Chondrocyte (in vitro differentiated cells): ENCODE measurements at regions not wholly inside any gene's neighbourhood (a gene's known extent, or its start where the extent isn't known, plus 50 kb on each side); places are given as distances from the start of the nearest gene placed in this dataset.
"Not testable (repeated sequence)": the region's sequence is repeated elsewhere in the genome, so short reads cannot be mapped to it uniquely, and the experiment has no call there.

ENCODE experiments used
- DNase-seq: peaks from one replicate; pipeline ENCODE4 v3.0.0; 2021; ENCODE audit warnings: mixed read lengths, low spot score
- H3K27ac Mint-ChIP-seq: one replicate; pipeline ENCODE4 v1.8.0; 2021; ENCODE audit warnings: mild to moderate bottlenecking, moderate library complexity, mixed read lengths; ENCODE audit not compliant: unreplicated experiment
- H3K27me3 Mint-ChIP-seq: 2 replicates; pipeline ENCODE4 v1.8.0; 2021; ENCODE audit warnings: low read depth, mixed read lengths
- H3K36me3 Mint-ChIP-seq: 2 replicates; pipeline ENCODE4 v1.8.0; 2021; ENCODE audit warnings: low read depth, mixed read lengths
- H3K4me1 Mint-ChIP-seq: 2 replicates; pipeline ENCODE4 v1.8.0; 2021; ENCODE audit warnings: low read depth, mild to moderate bottlenecking, mixed read lengths
- H3K4me3 Mint-ChIP-seq: one replicate; pipeline ENCODE4 v1.8.0; 2021; ENCODE audit warnings: mild to moderate bottlenecking, moderate library complexity, mixed read lengths; ENCODE audit not compliant: unreplicated experiment
- H3K9me3 Mint-ChIP-seq: 2 replicates; pipeline ENCODE4 v1.8.0; 2021; ENCODE audit warnings: low read depth, mixed read lengths
- CTCF ChIP-seq: fragments of 200-600 bp; sonication (generic); IDR thresholded peaks from 2 replicates; pipeline ENCODE4 v1.5.0; 2021; ENCODE audit warnings: antibody characterized with exemption, mild to moderate bottlenecking, moderate library complexity

- no peak for TF ChIP-seq CTCF
- Mint-ChIP-seq H3K36me3 (no peaks in the 10 kb centered on the region), H3K27me3 (peaks cover 2% of the 10 kb centered on the region), H3K9me3 (no peaks in the 10 kb centered on the region), H3K4me3 (no peak overlapping the region), H3K4me1 (no peaks in the 10 kb centered on the region), H3K27ac (no peak overlapping the region)
- DNase-seq = no peak
Measured at GRCh38 chr7:9324513-9324912, 891.1 kb downstream of the NXPH1 start.

GRCh38 chr7:9328296-9328695 lies 894.9 kb downstream of the NXPH1 start:
- no peaks in the 10 kb centered on the region for H3K36me3 Mint-ChIP-seq
- TF ChIP-seq CTCF = no peak
- H3K27me3 Mint-ChIP-seq = peaks cover 2% of the 10 kb centered on the region
- H3K4me1 Mint-ChIP-seq = no peaks in the 10 kb centered on the region
- H3K27ac Mint-ChIP-seq = no peak overlapping the region
- no peaks in the 10 kb centered on the region for H3K9me3 Mint-ChIP-seq
- DNase-seq = no peak
- H3K4me3 Mint-ChIP-seq = no peak overlapping the region

GRCh38 chr7:9349625-9350024 lies 916.2 kb downstream of the NXPH1 start:
- Mint-ChIP-seq H3K27ac (no peak overlapping the region), H3K36me3 (no peaks in the 10 kb centered on the region), H3K4me1 (no peaks in the 10 kb centered on the region), H3K4me3 (no peak overlapping the region), H3K27me3 (no peaks in the 10 kb centered on the region), H3K9me3 (peaks cover 4% of the 10 kb centered on the region)
- TF ChIP-seq CTCF = no peak
- DNase-seq = no peak

- no peak for TF ChIP-seq CTCF
- no peak for DNase-seq
- H3K27me3 Mint-ChIP-seq = no peaks in the 10 kb centered on the region
- H3K4me1 Mint-ChIP-seq = peaks cover 19% of the 10 kb centered on the region
- peaks cover 34% of the 10 kb centered on the region for H3K9me3 Mint-ChIP-seq
- no peak overlapping the region for H3K4me3 Mint-ChIP-seq
- H3K27ac Mint-ChIP-seq = no peak overlapping the region
- peaks cover 5% of the 10 kb centered on the region for H3K36me3 Mint-ChIP-seq
Measured at GRCh38 chr7:9391221-9391620, 957.8 kb downstream of the NXPH1 start.

- no peak for TF ChIP-seq CTCF
- Mint-ChIP-seq H3K4me3 (no peak overlapping the region), H3K4me1 (peaks cover 19% of the 10 kb centered on the region), H3K27me3 (peaks cover 2% of the 10 kb centered on the region), H3K36me3 (peaks cover 5% of the 10 kb centered on the region), H3K27ac (no peak overlapping the region), H3K9me3 (peaks cover 26% of the 10 kb centered on the region)
- DNase-seq = no peak
Measured at GRCh38 chr7:9391984-9392383, 958.6 kb downstream of the NXPH1 start.

GRCh38 chr7:9404386-9404785 lies 971.0 kb downstream of the NXPH1 start:
- H3K9me3 Mint-ChIP-seq, H3K27me3 Mint-ChIP-seq, H3K27ac Mint-ChIP-seq, H3K36me3 Mint-ChIP-seq, H3K4me3 Mint-ChIP-seq, DNase-seq: not testable (repeated sequence)
- H3K4me1 Mint-ChIP-seq = peaks cover 13% of the 10 kb centered on the region
